Right atrium auricular region (tissue), 2 donors: ENCODE measurements at regions not wholly inside any gene's neighbourhood (a gene's known extent, or its start where the extent isn't known, plus 50 kb on each side); places are given as distances from the start of the nearest gene placed in this dataset.

ENCODE experiments used
- DNase-seq: peaks from one replicate; pipeline ENCODE4 v3.0.0-alpha.2; 2019; ENCODE audit warnings: low spot score
- H3K27ac ChIP-seq, 2 donors: fragments of 200-600 bp; sonication (generic); 1 replicate in 1 of 2; 2 replicates in 1 of 2; pipeline ENCODE4 v1.5.1; 2016 to 2019
- H3K27me3 ChIP-seq, 2 donors: fragments of 200-600 bp; sonication (generic); one replicate each; pipeline versions ENCODE4 v1.5.1 to v1.6.0; 2017 to 2019
- H3K36me3 ChIP-seq: fragments of 200-600 bp; sonication (generic); one replicate; pipeline ENCODE4 v1.5.1; 2016
- H3K4me1 ChIP-seq, 2 donors: fragments of 200-600 bp; sonication (generic); one replicate each; pipeline versions ENCODE4 v1.5.1 to v1.6.0; 2017 to 2019
- H3K4me3 ChIP-seq, 2 donors: fragments of 200-600 bp; sonication (generic); 1 replicate in 1 of 2; 2 replicates in 1 of 2; pipeline ENCODE4 v1.5.1; 2017 to 2019; ENCODE audit warnings: mild to moderate bottlenecking in 1 of 2, moderate library complexity in 1 of 2
- H3K9me3 ChIP-seq, 2 donors: fragments of 200-600 bp; sonication (generic); one replicate each; pipeline ENCODE4 v1.5.1; 2019
- CTCF ChIP-seq, 2 donors: fragments of 200-600 bp; sonication (generic); IDR thresholded peaks; one replicate each; pipeline ENCODE4 v1.5.1; 2019; ENCODE audit warnings: antibody characterized with exemption in 2 of 2

DNA sequence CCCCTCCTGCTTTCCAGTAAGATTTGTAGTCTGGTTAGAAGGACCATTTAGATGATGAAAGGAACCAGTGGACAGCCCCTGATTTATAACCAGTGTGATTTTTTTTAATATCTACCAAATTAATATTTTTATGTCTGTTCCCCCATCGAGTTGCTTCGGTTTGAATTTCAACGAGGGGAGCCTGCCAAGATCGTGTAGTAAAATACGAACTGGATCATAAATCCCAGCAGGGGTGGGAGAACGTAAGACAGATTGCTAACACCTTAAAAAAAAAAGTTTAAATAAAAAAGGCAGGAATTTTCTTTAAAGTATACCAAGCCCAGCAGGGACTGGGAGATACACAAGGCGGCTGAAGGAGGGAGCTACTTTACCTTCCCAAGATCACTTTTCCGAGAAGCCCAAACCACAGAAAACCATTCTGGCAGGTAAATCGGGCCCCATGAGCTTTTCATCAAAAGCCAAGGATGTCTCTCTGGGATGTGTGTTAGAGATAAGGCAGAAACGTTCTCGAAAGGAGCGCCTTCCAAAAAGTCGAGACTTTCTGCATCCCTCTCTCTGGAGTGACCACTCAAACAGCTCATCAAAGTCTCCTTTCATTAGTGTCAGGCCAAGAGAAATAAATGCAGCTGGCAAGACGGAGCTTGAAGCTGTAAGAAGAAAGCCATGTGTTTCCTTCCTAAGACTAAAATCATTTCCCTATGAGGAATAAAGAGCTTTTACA is 270.5 kb upstream of the NFE2L3 start:
- Histone ChIP-seq H3K4me3 (no peak overlapping the region), H3K27me3 (no peaks in the 10 kb centered on the region), H3K27ac (no peak overlapping the region), H3K4me1 (no peaks in the 10 kb centered on the region), H3K9me3 (no peaks in the 10 kb centered on the region), H3K36me3 (no peaks in the 10 kb centered on the region)
- TF ChIP-seq CTCF (IDR thresholded peaks at IDR 0.05), result no peak
- no peak for DNase-seq

- Histone ChIP-seq H3K4me3 (no peak overlapping the region), H3K27me3 (no peaks in the 10 kb centered on the region), H3K4me1 (no peaks in the 10 kb centered on the region), H3K27ac (no peak overlapping the region), H3K36me3 (no peaks in the 10 kb centered on the region), H3K9me3 (no peaks in the 10 kb centered on the region)
- DNase-seq, result no peak
- TF ChIP-seq CTCF (IDR thresholded peaks at IDR 0.05), result no peak
Measured at GRCh38 chr7:25882151-25882773, 269.7 kb upstream of the NFE2L3 start.

DNA sequence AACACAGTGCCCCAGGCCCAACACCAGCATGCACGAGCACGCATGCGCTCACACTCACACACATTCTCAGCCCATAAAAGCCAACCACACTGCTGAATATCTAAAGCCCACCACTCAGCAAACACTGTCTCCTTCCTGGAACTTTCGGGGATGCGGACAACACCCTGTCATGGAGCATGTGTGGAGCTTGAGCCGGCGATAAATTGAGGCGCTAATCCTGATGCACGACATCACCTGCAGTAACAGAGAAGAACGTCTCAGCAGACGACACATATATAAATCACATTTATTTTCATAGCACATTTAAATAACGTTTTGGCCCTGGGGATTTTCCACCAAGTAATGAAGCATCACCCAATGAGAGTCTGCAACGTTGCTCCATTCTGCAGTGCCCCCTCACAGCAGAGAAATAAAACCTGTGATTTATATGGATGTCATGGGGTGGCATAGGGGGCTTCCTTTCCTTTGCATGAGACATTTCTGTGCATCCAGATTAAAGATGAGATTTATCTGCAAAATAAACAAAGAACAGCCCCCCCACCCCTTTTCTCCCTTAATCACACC is 267.7 kb upstream of the NFE2L3 start:
- Histone ChIP-seq H3K4me1 (no peaks in the 10 kb centered on the region), H3K9me3 (no peaks in the 10 kb centered on the region), H3K27ac (no peak overlapping the region), H3K27me3 (no peaks in the 10 kb centered on the region), H3K36me3 (no peaks in the 10 kb centered on the region), H3K4me3 (no peak overlapping the region)
- TF ChIP-seq CTCF (IDR thresholded peaks at IDR 0.05), result no peak
- DNase-seq, result no peak

GRCh38 chr7:25885057-25885576 is 266.9 kb upstream of the NFE2L3 start:
- no peak overlapping the region for H3K27ac ChIP-seq
- H3K4me3 ChIP-seq, result no peak overlapping the region
- no peaks in the 10 kb centered on the region for H3K9me3 ChIP-seq
- no peaks in the 10 kb centered on the region for H3K36me3 ChIP-seq
- H3K27me3 ChIP-seq, result no peaks in the 10 kb centered on the region
- no peaks in the 10 kb centered on the region for H3K4me1 ChIP-seq
- TF ChIP-seq CTCF (IDR thresholded peaks at IDR 0.05), result no peak
- no peak for DNase-seq

DNA sequence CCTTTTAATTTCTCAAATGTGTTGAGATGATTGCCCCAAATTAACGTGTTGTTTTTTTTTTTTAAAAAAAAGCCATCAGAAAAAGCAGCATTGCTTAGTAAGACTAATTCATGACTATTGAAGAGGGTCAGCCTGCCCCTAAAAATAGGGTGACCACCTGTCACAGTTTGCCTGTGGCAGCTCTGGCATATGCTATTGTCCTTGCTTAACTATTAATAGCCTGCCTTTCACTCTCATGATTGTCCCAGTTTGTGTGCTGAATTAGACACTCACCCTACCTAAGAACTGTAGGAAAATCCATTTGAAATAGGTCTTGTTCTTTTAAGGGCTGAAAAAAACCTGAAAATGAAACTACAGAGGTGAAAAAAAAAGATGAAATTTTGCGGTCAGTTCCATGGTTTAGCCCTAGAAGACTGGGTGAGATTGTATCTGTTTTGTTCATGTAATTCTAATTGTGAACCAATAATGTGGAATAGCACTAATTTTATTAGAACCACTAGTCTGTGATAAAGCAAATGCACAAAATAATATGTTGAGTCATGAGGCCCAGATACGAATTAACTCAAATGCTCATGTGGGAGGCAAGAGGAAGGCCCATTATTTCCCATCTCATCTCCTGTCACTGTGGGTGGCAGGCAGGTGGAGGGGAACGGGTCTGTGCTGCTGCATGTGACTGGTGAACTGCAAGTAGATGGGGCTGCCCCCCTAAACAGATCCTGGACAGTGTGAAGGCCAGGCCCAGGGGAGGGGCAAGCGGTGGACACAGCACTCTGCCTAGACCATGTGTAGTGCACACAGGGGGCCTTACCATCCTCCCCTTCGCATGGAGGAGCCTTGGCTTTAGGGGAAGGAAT is 265.4 kb upstream of the NFE2L3 start:
- no peak overlapping the region for H3K27ac ChIP-seq
- no peaks in the 10 kb centered on the region for H3K4me1 ChIP-seq
- H3K36me3 ChIP-seq, result no peaks in the 10 kb centered on the region
- H3K27me3 ChIP-seq, result no peaks in the 10 kb centered on the region
- no peak overlapping the region for H3K4me3 ChIP-seq
- TF ChIP-seq CTCF (IDR thresholded peaks at IDR 0.05), result no peak
- no peak for DNase-seq
- no peaks in the 10 kb centered on the region for H3K9me3 ChIP-seq
